ENCODE measurements at regions not wholly inside any gene's neighbourhood (a gene's known extent, or its start where the extent isn't known, plus 50 kb on each side); places are given as distances from the start of the nearest gene placed in this dataset.

- TF ChIP-seq FOXA1 (IDR thresholded peaks at IDR 0.05): no peak
- TF ChIP-seq ZNF384 (IDR thresholded peaks at IDR 0.05): no peak
- no peak for TF ChIP-seq BHLHE40 (IDR thresholded peaks at IDR 0.05; ENCODE audit: borderline replicate concordance)
- TF ChIP-seq PKNOX1 (IDR thresholded peaks at IDR 0.05): no peak
- no peak for TF ChIP-seq ELF4 (IDR thresholded peaks at IDR 0.05)
- TF ChIP-seq ARNT (IDR thresholded peaks at IDR 0.05): no peak
- no peak for TF ChIP-seq HDGF (IDR thresholded peaks at IDR 0.05; ENCODE audit: borderline replicate concordance)
- TF ChIP-seq SP1 (IDR thresholded peaks at IDR 0.05): no peak
These were observed 674.5 kb downstream of the KCNJ3 start for GRCh38 chr2:155372969-155373368.
